AG04449 (cell line): ENCODE measurements at regions not wholly inside any gene's neighbourhood (a gene's known extent, or its start where the extent isn't known, plus 50 kb on each side); places are given as distances from the start of the nearest gene placed in this dataset.
A peak's percentile ranks its signal among the peaks of the same experiment; 100 is the strongest.

Experiments used
- CTCF ChIA-PET: fragments of 350-600 bp; formaldehyde crosslinking; extraction: SDS; loops from one replicate; lab custom pipeline; 2021; ENCODE audit warnings: antibody characterized with exemption; lab: Yijun Ruan, JAX
- POLR2A ChIA-PET: fragments of 400-600, 350-600 bp; formaldehyde crosslinking; extraction: SDS; loops from one replicate; lab custom pipeline; 2020; ENCODE audit warnings: antibody characterized with exemption, inconsistent platforms; lab: Yijun Ruan, JAX
- DNase-seq: peaks from one replicate; pipeline ENCODE4 v3.0.0-alpha.2; 2010; ENCODE audit warnings: low read depth, low spot score
- H3K4me3 ChIP-seq: 2 replicates; pipeline ENCODE4 v1.5.1; 2011; ENCODE audit warnings: low read depth, mild to moderate bottlenecking, control low read depth, low read length
- TF ChIP-seq, protein P1 (sequence below): IDR thresholded peaks from one replicate; pipeline ENCODE4 v1.5.1; 2011; ENCODE audit warnings: mild to moderate bottlenecking, moderate library complexity, low read length, control low read depth, inconsistent platforms; ENCODE audit not compliant: insufficient read depth; ENCODE audit errors: missing control alignments

- TF ChIP-seq, protein P1, sequence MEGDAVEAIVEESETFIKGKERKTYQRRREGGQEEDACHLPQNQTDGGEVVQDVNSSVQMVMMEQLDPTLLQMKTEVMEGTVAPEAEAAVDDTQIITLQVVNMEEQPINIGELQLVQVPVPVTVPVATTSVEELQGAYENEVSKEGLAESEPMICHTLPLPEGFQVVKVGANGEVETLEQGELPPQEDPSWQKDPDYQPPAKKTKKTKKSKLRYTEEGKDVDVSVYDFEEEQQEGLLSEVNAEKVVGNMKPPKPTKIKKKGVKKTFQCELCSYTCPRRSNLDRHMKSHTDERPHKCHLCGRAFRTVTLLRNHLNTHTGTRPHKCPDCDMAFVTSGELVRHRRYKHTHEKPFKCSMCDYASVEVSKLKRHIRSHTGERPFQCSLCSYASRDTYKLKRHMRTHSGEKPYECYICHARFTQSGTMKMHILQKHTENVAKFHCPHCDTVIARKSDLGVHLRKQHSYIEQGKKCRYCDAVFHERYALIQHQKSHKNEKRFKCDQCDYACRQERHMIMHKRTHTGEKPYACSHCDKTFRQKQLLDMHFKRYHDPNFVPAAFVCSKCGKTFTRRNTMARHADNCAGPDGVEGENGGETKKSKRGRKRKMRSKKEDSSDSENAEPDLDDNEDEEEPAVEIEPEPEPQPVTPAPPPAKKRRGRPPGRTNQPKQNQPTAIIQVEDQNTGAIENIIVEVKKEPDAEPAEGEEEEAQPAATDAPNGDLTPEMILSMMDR, result no peak
- H3K4me3 ChIP-seq, result no peak overlapping the region
- ChIA-PET POLR2A (no interaction called here), CTCF (no interaction called here)
- no peak for DNase-seq
Observed at GRCh38 chrX:54615109-54615508, 85.1 kb downstream of the GNL3L start.

DNA sequence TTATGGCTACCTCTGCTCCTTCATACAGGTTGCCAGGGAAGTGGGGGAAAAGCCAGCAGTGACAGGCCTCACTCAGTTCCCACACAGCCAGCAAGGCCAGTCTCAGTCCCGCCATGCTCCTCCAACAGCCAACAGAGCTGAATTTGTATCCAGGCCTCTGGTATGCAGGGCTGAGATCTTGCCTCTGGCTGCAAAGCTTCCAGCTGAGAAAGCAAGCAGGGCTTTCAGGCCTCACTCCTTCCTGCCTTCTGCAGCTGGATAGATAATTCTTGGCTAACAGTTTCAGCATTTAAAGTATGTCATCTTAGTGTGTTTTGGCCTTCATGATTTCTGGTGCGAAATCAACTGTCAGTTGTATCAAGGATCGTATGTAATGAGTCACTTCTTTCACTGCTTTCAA is 103.6 kb downstream of the GNL3L start:
- H3K4me3 ChIP-seq, result no peak overlapping the region
- DNase-seq, result peak; percentile 10
- ChIA-PET POLR2A (no interaction called here), CTCF (no interaction called here)
- TF ChIP-seq, protein P1, result no peak

- POLR2A ChIA-PET, result interaction anchor here (1.0 to 1.4 kb wide), 2 partner anchors 170 to 173 kb away, joined by 4 to 8 read pairs; no protein-coding TSS in a partner anchor
- H3K4me3 ChIP-seq, result peak overlapping the region; percentile 37
- TF ChIP-seq, protein P1, result no peak
- no peak for DNase-seq
- CTCF ChIA-PET, result interaction anchor here (1.0 to 1.7 kb wide), 2 partner anchors 370 to 372 kb away, joined by 3 to 4 read pairs; no protein-coding TSS in a partner anchor
Observed at GRCh38 chrX:54639018-54639345, 109.0 kb downstream of the GNL3L start.

GRCh38 chrX:54639346-54640102 is 109.5 kb downstream of the GNL3L start:
- ChIA-PET POLR2A (interaction anchor here (0.7 to 1.4 kb wide), 5 partner anchors 110 to 360 kb away, joined by 3 to 8 read pairs (median 4); partner anchors contain the start of gene GNL3L), CTCF (interaction anchor here (1.0 to 2.4 kb wide), 4 partner anchors 252 to 417 kb away, joined by 3 to 8 read pairs (median 4); no protein-coding TSS in a partner anchor)

DNA sequence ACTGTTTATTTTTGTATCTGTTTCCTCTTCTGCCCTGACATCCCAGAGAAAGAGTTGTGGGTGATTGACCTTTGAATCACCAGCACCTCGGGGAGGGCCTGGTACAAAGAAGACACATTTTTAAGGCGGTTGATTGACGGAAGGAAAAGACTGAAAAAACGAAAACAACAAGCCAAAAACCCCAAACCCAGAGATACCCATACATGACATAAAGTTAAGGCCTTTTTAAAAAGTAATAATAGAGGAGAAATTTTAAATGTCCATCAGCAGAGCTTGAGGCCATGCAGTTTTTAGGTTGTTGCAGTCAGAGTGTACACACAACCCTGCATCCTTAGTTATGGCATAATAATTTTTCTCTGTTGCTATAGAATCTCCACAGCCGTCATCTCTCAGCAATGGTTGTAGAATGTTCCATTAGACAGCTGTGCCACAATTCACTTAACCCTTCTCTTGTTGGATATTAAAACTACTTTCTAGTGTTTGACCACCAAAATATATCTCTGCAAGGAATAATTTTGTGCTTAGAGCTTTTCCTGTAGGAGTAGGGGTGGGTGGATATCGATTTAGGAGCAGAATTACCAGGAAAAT is 110.2 kb downstream of the GNL3L start:
- TF ChIP-seq, protein P1, result no peak
- peak overlapping the region; percentile 3 for H3K4me3 ChIP-seq
- ChIA-PET POLR2A (interaction anchor here (0.7 to 1.4 kb wide), 5 partner anchors 110 to 359 kb away, joined by 3 to 8 read pairs (median 4); partner anchors contain the start of gene GNL3L), CTCF (interaction anchor here (1.0 to 2.4 kb wide), 5 partner anchors 12 to 417 kb away, joined by 3 to 8 read pairs (median 4); no protein-coding TSS in a partner anchor)
- no peak for DNase-seq

More at GRCh38 chrX:54639346-54640102, 109.5 kb downstream of the GNL3L start:
- peak; percentile 80 for DNase-seq
- TF ChIP-seq, protein P1, result peak; percentile 73
- peak overlapping the region; percentile 61 for H3K4me3 ChIP-seq

DNA sequence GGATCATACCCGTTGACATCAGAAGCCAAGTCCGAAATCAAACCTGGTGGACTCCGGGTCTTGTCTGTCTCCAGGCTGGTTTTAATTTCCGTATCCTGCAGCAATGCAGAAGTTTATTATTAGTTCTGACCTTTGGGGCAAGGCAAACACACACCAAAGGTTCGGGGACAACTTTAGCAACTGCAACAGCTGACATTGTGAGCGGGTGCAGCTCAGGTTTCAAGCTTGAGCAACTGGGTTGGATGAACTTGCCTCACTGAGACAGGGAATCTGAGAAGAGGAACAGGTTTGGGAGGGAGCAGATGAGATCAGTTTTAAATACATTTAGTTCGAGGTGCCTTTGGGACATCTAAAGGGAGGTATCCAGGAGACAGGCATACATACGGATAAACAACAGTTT is 110.7 kb downstream of the GNL3L start:
- no peak overlapping the region for H3K4me3 ChIP-seq
- no peak for DNase-seq
- POLR2A ChIA-PET, result interaction anchor here (1.3 kb wide), 1 partner anchor 111 kb away, joined by 4 read pairs; the partner anchor contains the start of gene GNL3L
- CTCF ChIA-PET, result interaction anchor here (1.3 to 2.4 kb wide), 4 partner anchors 11 to 416 kb away, joined by 4 to 8 read pairs (median 4); no protein-coding TSS in a partner anchor
- TF ChIP-seq, protein P1, result no peak
